Astrocyte (in vitro differentiated cells and primary cell): ENCODE measurements at regions not wholly inside any gene's neighbourhood (a gene's known extent, or its start where the extent isn't known, plus 50 kb on each side); places are given as distances from the start of the nearest gene placed in this dataset.

Experiments
- EZH2 ChIP-seq: IDR thresholded peaks from 2 replicates; pipeline ENCODE4 v1.6.1; 2012; ENCODE audit warnings: mild to moderate bottlenecking, low read length, inconsistent platforms; ENCODE audit not compliant: insufficient read depth
- TF ChIP-seq, protein P1 (sequence below): IDR thresholded peaks from 2 replicates; pipeline ENCODE4 v1.5.1; 2011; ENCODE audit warnings: low read depth, mild to moderate bottlenecking, inconsistent platforms, low read length, moderate library complexity; ENCODE audit not compliant: insufficient read depth

DNA sequence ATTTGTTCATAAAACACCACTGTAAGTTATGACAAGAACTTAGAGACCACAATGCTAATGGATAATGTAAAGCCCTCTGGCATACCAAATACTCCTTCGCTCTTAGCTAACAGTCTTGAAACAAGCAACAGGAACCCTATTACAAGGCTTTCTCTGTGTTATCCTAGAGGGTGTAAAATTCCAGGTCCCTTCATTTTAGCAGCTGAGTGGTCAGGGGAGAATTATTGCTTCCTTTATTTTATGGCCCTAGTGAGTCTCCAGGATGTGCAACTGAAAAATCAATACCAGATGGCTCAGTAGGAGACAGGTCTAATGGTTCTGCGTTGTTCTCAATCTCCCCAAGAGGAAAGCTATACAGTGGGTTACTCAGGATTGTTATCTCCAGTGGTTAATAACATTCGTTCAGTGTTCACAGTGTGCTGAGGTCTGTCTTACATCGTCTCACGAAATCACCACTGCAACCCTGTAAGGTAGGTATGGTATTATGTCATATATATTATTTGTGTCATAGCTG, 172.7 kb upstream of the CNOT2 start:
- TF ChIP-seq, protein P1, sequence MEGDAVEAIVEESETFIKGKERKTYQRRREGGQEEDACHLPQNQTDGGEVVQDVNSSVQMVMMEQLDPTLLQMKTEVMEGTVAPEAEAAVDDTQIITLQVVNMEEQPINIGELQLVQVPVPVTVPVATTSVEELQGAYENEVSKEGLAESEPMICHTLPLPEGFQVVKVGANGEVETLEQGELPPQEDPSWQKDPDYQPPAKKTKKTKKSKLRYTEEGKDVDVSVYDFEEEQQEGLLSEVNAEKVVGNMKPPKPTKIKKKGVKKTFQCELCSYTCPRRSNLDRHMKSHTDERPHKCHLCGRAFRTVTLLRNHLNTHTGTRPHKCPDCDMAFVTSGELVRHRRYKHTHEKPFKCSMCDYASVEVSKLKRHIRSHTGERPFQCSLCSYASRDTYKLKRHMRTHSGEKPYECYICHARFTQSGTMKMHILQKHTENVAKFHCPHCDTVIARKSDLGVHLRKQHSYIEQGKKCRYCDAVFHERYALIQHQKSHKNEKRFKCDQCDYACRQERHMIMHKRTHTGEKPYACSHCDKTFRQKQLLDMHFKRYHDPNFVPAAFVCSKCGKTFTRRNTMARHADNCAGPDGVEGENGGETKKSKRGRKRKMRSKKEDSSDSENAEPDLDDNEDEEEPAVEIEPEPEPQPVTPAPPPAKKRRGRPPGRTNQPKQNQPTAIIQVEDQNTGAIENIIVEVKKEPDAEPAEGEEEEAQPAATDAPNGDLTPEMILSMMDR = no peak
- no peak for TF ChIP-seq EZH2
